OCI-LY7 (cell line): ENCODE measurements at regions not wholly inside any gene's neighbourhood (a gene's known extent, or its start where the extent isn't known, plus 50 kb on each side); places are given as distances from the start of the nearest gene placed in this dataset.

ENCODE experiments used
- EZH2phosphoT487 ChIP-seq: fragments of 200-600 bp; sonication (generic); IDR thresholded peaks from 2 replicates; pipeline ENCODE4 v1.6.1; 2018; ENCODE audit warnings: low read depth, borderline replicate concordance, mild to moderate bottlenecking, mixed run types, antibody characterized with exemption, low read length, moderate library complexity, mixed read lengths
- TF ChIP-seq, protein P1 (sequence below): fragments of 200-600 bp; sonication (generic); conservative IDR thresholded peaks from 2 replicates; pipeline ENCODE4 v1.5.1; 2014; ENCODE audit warnings: mild to moderate bottlenecking, antibody characterized with exemption, low read length, moderate library complexity, mixed read lengths

DNA sequence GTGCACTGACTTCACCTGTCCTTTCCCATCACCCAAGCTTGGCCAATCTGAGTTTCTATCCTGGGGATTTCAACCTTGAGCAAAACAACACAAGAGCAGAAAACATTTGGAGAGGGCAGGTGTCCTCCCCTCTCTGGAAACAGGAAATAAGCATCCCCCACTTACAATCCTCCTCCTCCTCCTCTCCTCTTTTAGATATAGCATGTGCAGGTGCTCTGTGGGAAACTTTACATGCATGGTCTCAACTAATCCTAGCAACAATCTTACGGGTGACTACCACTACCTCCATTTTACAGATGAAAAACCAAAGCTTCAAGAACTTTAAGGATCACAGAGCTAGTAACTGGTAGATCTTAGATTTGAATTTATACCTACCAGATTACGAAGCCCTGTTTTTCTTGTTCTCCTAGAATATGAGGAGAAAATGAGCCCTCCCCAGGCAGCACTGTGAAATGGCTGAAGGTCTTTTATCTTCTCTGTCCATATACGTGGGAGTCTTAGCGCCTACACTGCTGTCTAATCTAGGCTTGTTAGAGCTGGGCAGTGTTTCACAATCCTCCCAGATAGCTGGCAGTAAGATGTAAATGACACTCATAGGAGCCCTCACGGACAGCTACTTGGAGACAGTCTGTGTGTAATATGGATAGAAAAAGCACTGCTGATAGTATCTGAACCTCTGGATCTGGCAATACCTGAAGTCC, 301.2 kb upstream of the PROK2 start:
- TF ChIP-seq, protein P1, sequence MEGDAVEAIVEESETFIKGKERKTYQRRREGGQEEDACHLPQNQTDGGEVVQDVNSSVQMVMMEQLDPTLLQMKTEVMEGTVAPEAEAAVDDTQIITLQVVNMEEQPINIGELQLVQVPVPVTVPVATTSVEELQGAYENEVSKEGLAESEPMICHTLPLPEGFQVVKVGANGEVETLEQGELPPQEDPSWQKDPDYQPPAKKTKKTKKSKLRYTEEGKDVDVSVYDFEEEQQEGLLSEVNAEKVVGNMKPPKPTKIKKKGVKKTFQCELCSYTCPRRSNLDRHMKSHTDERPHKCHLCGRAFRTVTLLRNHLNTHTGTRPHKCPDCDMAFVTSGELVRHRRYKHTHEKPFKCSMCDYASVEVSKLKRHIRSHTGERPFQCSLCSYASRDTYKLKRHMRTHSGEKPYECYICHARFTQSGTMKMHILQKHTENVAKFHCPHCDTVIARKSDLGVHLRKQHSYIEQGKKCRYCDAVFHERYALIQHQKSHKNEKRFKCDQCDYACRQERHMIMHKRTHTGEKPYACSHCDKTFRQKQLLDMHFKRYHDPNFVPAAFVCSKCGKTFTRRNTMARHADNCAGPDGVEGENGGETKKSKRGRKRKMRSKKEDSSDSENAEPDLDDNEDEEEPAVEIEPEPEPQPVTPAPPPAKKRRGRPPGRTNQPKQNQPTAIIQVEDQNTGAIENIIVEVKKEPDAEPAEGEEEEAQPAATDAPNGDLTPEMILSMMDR: no peak
- TF ChIP-seq EZH2phosphoT487: no peak
